ENCODE measurements at regions not wholly inside any gene's neighbourhood (a gene's known extent, or its start where the extent isn't known, plus 50 kb on each side); places are given as distances from the start of the nearest gene placed in this dataset.

DNA sequence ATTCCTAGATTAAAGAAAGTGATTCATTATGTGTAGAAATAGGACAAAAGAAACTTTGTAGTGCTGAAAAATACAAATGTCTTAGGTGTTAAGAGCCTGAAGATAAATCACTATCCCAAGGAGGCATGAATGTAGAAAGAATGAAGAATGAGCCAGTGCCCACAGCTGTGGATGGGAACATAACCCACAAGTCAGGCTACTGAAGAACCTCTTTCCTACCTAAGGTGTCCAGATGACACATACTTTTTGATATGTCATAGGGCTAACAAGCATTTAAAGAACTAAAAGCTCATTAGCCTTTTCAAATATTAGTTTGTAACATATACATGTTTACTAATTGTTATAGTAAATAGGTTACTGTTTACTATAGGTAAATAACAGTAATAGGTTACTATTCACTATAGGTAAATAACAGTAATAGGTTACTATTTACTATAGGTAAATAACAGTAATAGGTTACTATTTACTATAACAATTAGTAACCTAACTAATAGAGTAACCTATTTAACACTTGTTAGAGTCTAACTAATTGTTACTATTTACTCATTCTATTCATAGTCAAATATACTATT is 275.0 kb upstream of the KYNU start:
- Histone ChIP-seq H3K4me3 (no peak overlapping the region), H3K27ac (no peak overlapping the region), H3K36me3 (replicated peaks in 1 of 2) (no peaks in the 10 kb centered on the region), H3K27me3 (no peaks in the 10 kb centered on the region), H3K4me1 (replicated peaks in 1 of 2) (no peaks in the 10 kb centered on the region), H3K9me3 (replicated peaks in 1 of 3) (no peaks in the 10 kb centered on the region)
- intact Hi-C loops (cut with DNase I) = no loop called here
- no peak for TF ChIP-seq POLR2A (IDR thresholded peaks at IDR 0.05)
- TF ChIP-seq, protein P1, sequence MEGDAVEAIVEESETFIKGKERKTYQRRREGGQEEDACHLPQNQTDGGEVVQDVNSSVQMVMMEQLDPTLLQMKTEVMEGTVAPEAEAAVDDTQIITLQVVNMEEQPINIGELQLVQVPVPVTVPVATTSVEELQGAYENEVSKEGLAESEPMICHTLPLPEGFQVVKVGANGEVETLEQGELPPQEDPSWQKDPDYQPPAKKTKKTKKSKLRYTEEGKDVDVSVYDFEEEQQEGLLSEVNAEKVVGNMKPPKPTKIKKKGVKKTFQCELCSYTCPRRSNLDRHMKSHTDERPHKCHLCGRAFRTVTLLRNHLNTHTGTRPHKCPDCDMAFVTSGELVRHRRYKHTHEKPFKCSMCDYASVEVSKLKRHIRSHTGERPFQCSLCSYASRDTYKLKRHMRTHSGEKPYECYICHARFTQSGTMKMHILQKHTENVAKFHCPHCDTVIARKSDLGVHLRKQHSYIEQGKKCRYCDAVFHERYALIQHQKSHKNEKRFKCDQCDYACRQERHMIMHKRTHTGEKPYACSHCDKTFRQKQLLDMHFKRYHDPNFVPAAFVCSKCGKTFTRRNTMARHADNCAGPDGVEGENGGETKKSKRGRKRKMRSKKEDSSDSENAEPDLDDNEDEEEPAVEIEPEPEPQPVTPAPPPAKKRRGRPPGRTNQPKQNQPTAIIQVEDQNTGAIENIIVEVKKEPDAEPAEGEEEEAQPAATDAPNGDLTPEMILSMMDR (IDR thresholded peaks at IDR 0.05) = no peak
- no peak for DNase-seq

- Histone ChIP-seq H3K4me3 (no peak overlapping the region), H3K27ac (no peak overlapping the region), H3K4me1 (replicated peaks in 1 of 2) (no peaks in the 10 kb centered on the region), H3K27me3 (no peaks in the 10 kb centered on the region), H3K9me3 (replicated peaks in 1 of 3) (no peaks in the 10 kb centered on the region), H3K36me3 (replicated peaks in 1 of 2) (no peaks in the 10 kb centered on the region)
- DNase-seq = no peak
- WGBS, 4 donors = 74 to 87% (median 84%) methylated on average over 6 to 7 of the region's 7 CpGs
- TF ChIP-seq POLR2A (IDR thresholded peaks at IDR 0.05) = no peak
- TF ChIP-seq, protein P1 (IDR thresholded peaks at IDR 0.05) = no peak
- intact Hi-C loops (cut with DNase I) = no loop called here
These were observed 275.7 kb upstream of the KYNU start for GRCh38 chr2:142601794-142602193.

GRCh38 chr2:142599504-142599903 is 278.0 kb upstream of the KYNU start:
- TF ChIP-seq, protein P1 (IDR thresholded peaks at IDR 0.05) = no peak
- no peak for TF ChIP-seq POLR2A (IDR thresholded peaks at IDR 0.05)
- intact Hi-C loops (cut with DNase I) = no loop called here
- Histone ChIP-seq H3K27ac (no peak overlapping the region), H3K36me3 (replicated peaks in 1 of 2) (no peaks in the 10 kb centered on the region), H3K4me3 (no peak overlapping the region), H3K4me1 (replicated peaks in 1 of 2) (no peaks in the 10 kb centered on the region), H3K27me3 (no peaks in the 10 kb centered on the region), H3K9me3 (replicated peaks in 1 of 3) (no peaks in the 10 kb centered on the region)
- no peak for DNase-seq

DNA sequence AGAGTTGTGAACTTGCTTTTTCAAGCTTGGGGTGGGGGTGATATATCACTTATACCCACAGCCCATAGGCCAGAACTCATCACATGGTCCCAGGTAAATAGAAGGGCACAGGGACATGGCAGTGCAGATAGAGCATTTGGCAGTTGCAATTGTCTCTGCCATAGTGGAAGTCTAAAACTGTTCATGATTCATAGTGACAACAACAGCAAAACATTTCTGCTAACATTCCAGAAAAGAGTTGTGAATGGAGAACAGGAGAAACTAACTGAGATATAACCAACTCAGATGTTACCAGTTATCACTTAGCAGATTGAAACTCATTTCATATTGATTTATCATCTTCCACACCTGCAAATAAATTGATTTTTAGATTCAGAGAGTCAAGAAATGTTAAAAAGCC is 278.6 kb upstream of the KYNU start:
- Histone ChIP-seq H3K27me3 (no peaks in the 10 kb centered on the region), H3K9me3 (replicated peaks in 1 of 3) (no peaks in the 10 kb centered on the region), H3K4me3 (no peak overlapping the region), H3K36me3 (replicated peaks in 1 of 2) (no peaks in the 10 kb centered on the region), H3K4me1 (replicated peaks in 1 of 2) (no peaks in the 10 kb centered on the region), H3K27ac (no peak overlapping the region)
- no peak for DNase-seq
- TF ChIP-seq, protein P1 (IDR thresholded peaks at IDR 0.05) = no peak
- TF ChIP-seq POLR2A (IDR thresholded peaks at IDR 0.05) = no peak
- intact Hi-C loops (cut with DNase I) = no loop called here

Measured in adrenal gland (tissue), 9 donors.